H9 (cell line): ENCODE measurements at regions not wholly inside any gene's neighbourhood (a gene's known extent, or its start where the extent isn't known, plus 50 kb on each side); places are given as distances from the start of the nearest gene placed in this dataset.

Experiments used
- DNase-seq: peaks from one replicate; pipeline ENCODE4 v3.0.0-alpha.2; 2017
- H2AFZ ChIP-seq: one replicate; pipeline ENCODE4 v1.6.1; 2013; ENCODE audit warnings: mild to moderate bottlenecking, low read length, control low read depth, moderate library complexity
- H2AK5ac ChIP-seq: 2 replicates; pipeline ENCODE4 v1.6.1; 2013; ENCODE audit warnings: low read length, control low read depth, mixed read lengths; ENCODE audit not compliant: insufficient read length
- H2BK120ac ChIP-seq: one replicate; pipeline ENCODE4 v1.6.1; 2013; ENCODE audit warnings: low read depth, mild to moderate bottlenecking, low read length, control low read depth, inconsistent platforms; ENCODE audit not compliant: poor library complexity, severe bottlenecking
- H2BK12ac ChIP-seq: 2 replicates; pipeline ENCODE4 v1.6.1; 2013; ENCODE audit warnings: low read length, control low read depth, mixed read lengths, low read depth; ENCODE audit not compliant: insufficient read length
- H2BK15ac ChIP-seq: 2 replicates; pipeline ENCODE4 v1.6.1; 2013; ENCODE audit warnings: low read depth, low read length, control low read depth
- H2BK20ac ChIP-seq: one replicate; pipeline ENCODE4 v1.6.1; 2013; ENCODE audit warnings: low read depth, mild to moderate bottlenecking, low read length, control low read depth, inconsistent platforms; ENCODE audit not compliant: poor library complexity, severe bottlenecking
- H2BK5ac ChIP-seq: 2 replicates; pipeline ENCODE4 v1.6.1; 2013; ENCODE audit warnings: low read length, control low read depth, mixed read lengths; ENCODE audit not compliant: insufficient read length
- H3K14ac ChIP-seq: 2 replicates; pipeline ENCODE4 v1.6.1; 2013; ENCODE audit warnings: low read length, control low read depth; ENCODE audit not compliant: insufficient read depth
- H3K18ac ChIP-seq: 2 replicates; pipeline ENCODE4 v1.6.1; 2013; ENCODE audit warnings: low read depth, mild to moderate bottlenecking, mixed read lengths, low read length, control low read depth; ENCODE audit not compliant: insufficient read length
- H3K23ac ChIP-seq: 2 replicates; pipeline ENCODE4 v1.6.1; 2013; ENCODE audit warnings: low read length, control low read depth, mixed read lengths, low read depth; ENCODE audit not compliant: insufficient read length
- H3K23me2 ChIP-seq: 2 replicates; pipeline ENCODE4 v1.6.1; 2013; ENCODE audit warnings: low read depth, mild to moderate bottlenecking, mixed read lengths, low read length, control low read depth; ENCODE audit not compliant: insufficient read length, poor library complexity, severe bottlenecking
- H3K27ac ChIP-seq: 2 replicates; pipeline ENCODE4 v1.5.1; 2013; ENCODE audit warnings: low read length, control low read depth, mixed read lengths, low read depth; ENCODE audit not compliant: insufficient read length
- H3K27me3 ChIP-seq: 2 replicates; pipeline ENCODE4 v1.6.1; 2013; ENCODE audit warnings: low read length, control low read depth, inconsistent platforms; ENCODE audit not compliant: insufficient read depth
- H3K4ac ChIP-seq: 2 replicates; pipeline ENCODE4 v1.6.1; 2013; ENCODE audit warnings: low read depth, mild to moderate bottlenecking, control low read depth, inconsistent platforms, low read length, moderate library complexity
- H3K4me1 ChIP-seq: 2 replicates; pipeline ENCODE4 v1.6.1; 2013; ENCODE audit warnings: low read length, control low read depth, inconsistent platforms; ENCODE audit not compliant: insufficient read depth
- H3K4me2 ChIP-seq: 2 replicates; pipeline ENCODE4 v1.6.1; 2013; ENCODE audit warnings: low read length, control low read depth, mixed read lengths; ENCODE audit not compliant: insufficient read length, insufficient read depth
- H3K56ac ChIP-seq: 2 replicates; pipeline ENCODE4 v1.6.1; 2013; ENCODE audit warnings: low read depth, mild to moderate bottlenecking, mixed read lengths, low read length, control low read depth; ENCODE audit not compliant: insufficient read length
- H3K79me1 ChIP-seq: 2 replicates; pipeline ENCODE4 v1.6.1; 2013; ENCODE audit warnings: low read depth, mild to moderate bottlenecking, moderate library complexity, low read length, control low read depth, inconsistent platforms; ENCODE audit not compliant: insufficient read depth, poor library complexity, severe bottlenecking
- H3K79me2 ChIP-seq: 2 replicates; pipeline ENCODE4 v1.6.1; 2013; ENCODE audit warnings: low read length, control low read depth, inconsistent platforms; ENCODE audit not compliant: insufficient read depth
- H3K9ac ChIP-seq: 2 replicates; pipeline ENCODE4 v1.6.1; 2013; ENCODE audit warnings: low read length, control low read depth, mixed read lengths; ENCODE audit not compliant: insufficient read length; ENCODE audit errors: extremely low read depth
- H3K9me3 ChIP-seq: one replicate; pipeline ENCODE4 v1.6.1; 2013; ENCODE audit warnings: low read depth, low read length, inconsistent platforms; ENCODE audit not compliant: control insufficient read depth
- H3T11ph ChIP-seq: one replicate; pipeline ENCODE4 v1.6.1; 2013; ENCODE audit warnings: mild to moderate bottlenecking, low read length, control low read depth, inconsistent platforms
- H4K20me1 ChIP-seq: one replicate; pipeline ENCODE4 v1.6.1; 2013; ENCODE audit not compliant: control insufficient read depth, insufficient read length, insufficient read depth
- H4K5ac ChIP-seq: 2 replicates; pipeline ENCODE4 v1.6.1; 2013; ENCODE audit warnings: low read depth, mild to moderate bottlenecking, mixed read lengths, low read length, control low read depth; ENCODE audit not compliant: insufficient read length
- H4K8ac ChIP-seq: replicated peaks from 2 replicates; pipeline ENCODE4 v1.6.1; 2013; ENCODE audit warnings: low read length, control low read depth, mixed read lengths, low read depth; ENCODE audit not compliant: insufficient read length
- H4K91ac ChIP-seq: 2 replicates; pipeline ENCODE4 v1.6.1; 2013; ENCODE audit warnings: low read depth, mild to moderate bottlenecking, moderate library complexity, mixed read lengths, low read length, control low read depth; ENCODE audit not compliant: insufficient read length
- H3K27ac Mint-ChIP-seq, 3 experiments: 2 replicates in 2 of 3; 3 replicates in 1 of 3; pipeline ENCODE4 v1.8.0; 2020 to 2021; ENCODE audit warnings: mixed read lengths in 3 of 3, mild to moderate bottlenecking in 1 of 3, moderate library complexity in 1 of 3
- H3K27me3 Mint-ChIP-seq: 2 replicates; pipeline ENCODE4 v1.8.0; 2021; ENCODE audit warnings: low read depth, mild to moderate bottlenecking, moderate library complexity, mixed read lengths
- H3K36me3 Mint-ChIP-seq, 3 experiments: 2 replicates in 2 of 3; 3 replicates in 1 of 3; pipeline ENCODE4 v1.8.0; 2020 to 2021; ENCODE audit warnings: low read depth in 3 of 3, mixed read lengths in 3 of 3; ENCODE audit not compliant: insufficient read depth in 1 of 3
- H3K4me1 Mint-ChIP-seq, 2 experiments: 2 replicates each; pipeline ENCODE4 v1.8.0; 2020; ENCODE audit warnings: mixed read lengths in 2 of 2
- H3K4me3 Mint-ChIP-seq, 2 experiments: 2 replicates in 1 of 2; 3 replicates in 1 of 2; pipeline ENCODE4 v1.8.0; 2020 to 2021; ENCODE audit warnings: mild to moderate bottlenecking in 2 of 2, mixed read lengths in 2 of 2, moderate library complexity in 1 of 2
- H3K9me3 Mint-ChIP-seq, 2 experiments: 2 replicates in 1 of 2; 3 replicates in 1 of 2; pipeline ENCODE4 v1.8.0; 2020; ENCODE audit warnings: mild to moderate bottlenecking in 2 of 2, mixed read lengths in 2 of 2, moderate library complexity in 1 of 2
- CTCF ChIP-seq: fragments of 200-600 bp; sonication (generic); conservative IDR thresholded peaks from 3 replicates; pipeline ENCODE4 v1.8.0; 2021; ENCODE audit warnings: antibody characterized with exemption, mild to moderate bottlenecking
- WGBS: extraction: QIAGEN DNeasy Blood & Tissue Kit; methylation state at CpG from one replicate; pipeline ENCODE4 v1.1.7; 2013; ENCODE audit warnings: missing lambda C conversion rate, low lambda C conversion rate, mixed read lengths; ENCODE audit not compliant: insufficient read length; ENCODE audit errors: extremely low coverage; 5-methylcytosine and 5-hydroxymethylcytosine counted together

- no peak overlapping the region for H2BK20ac ChIP-seq
- no peak overlapping the region for H2BK120ac ChIP-seq
- TF ChIP-seq CTCF: no peak
Measured at GRCh38 chr11:114801773-114802172, 123.4 kb downstream of the NXPE2 start.

More at GRCh38 chr11:114801773-114802172, 123.4 kb downstream of the NXPE2 start:
- no CpG with 5 or more reads among the region's 3 CpGs for WGBS
- H4K91ac ChIP-seq: no peak overlapping the region
- H3K4me2 ChIP-seq: no peak overlapping the region
- no peak overlapping the region for H2AK5ac ChIP-seq
- no peak overlapping the region for H3K14ac ChIP-seq
- H3K4me3 Mint-ChIP-seq: no peak overlapping the region
- no peaks in the 10 kb centered on the region for H3K79me1 ChIP-seq
- no peaks in the 10 kb centered on the region for H4K20me1 ChIP-seq
- no peak overlapping the region for H3K9ac ChIP-seq
- no peak overlapping the region for H2AFZ ChIP-seq
- no peak overlapping the region for H2BK12ac ChIP-seq
- H3K23ac ChIP-seq: no peak overlapping the region
- H2BK5ac ChIP-seq: no peak overlapping the region
- H3K18ac ChIP-seq: no peak overlapping the region
- H3K9me3 Mint-ChIP-seq: peaks cover 10 to 19% of the 10 kb centered on the region in 2 experiments; a peak in 4 of 5 replicates
- H3K4me1 Mint-ChIP-seq: peaks cover 17 to 25% of the 10 kb centered on the region in 2 experiments
- H3K23me2 ChIP-seq: no peaks in the 10 kb centered on the region
- no peak overlapping the region for H4K8ac ChIP-seq
- no peak overlapping the region for H2BK15ac ChIP-seq
- H3K56ac ChIP-seq: no peak overlapping the region
- no peaks in the 10 kb centered on the region for H3K27me3 ChIP-seq
- H3K27me3 Mint-ChIP-seq: peaks cover 9% of the 10 kb centered on the region
- no peak overlapping the region for H3T11ph ChIP-seq
- no peaks in the 10 kb centered on the region for H3K4me1 ChIP-seq
- H3K36me3 Mint-ChIP-seq: peaks cover 3 to 18% (median 6%) of the 10 kb centered on the region in 3 experiments; a peak in 5 of 7 replicates
- DNase-seq: no peak
- no peaks in the 10 kb centered on the region for H3K9me3 ChIP-seq
- no peak overlapping the region for H4K5ac ChIP-seq
- no peak overlapping the region for H3K4ac ChIP-seq
- H3K27ac ChIP-seq: no peak overlapping the region
- no peak overlapping the region; a peak in 1 of 7 replicates for H3K27ac Mint-ChIP-seq
- no peaks in the 10 kb centered on the region for H3K79me2 ChIP-seq
